ENCODE measurements at regions not wholly inside any gene's neighbourhood (a gene's known extent, or its start where the extent isn't known, plus 50 kb on each side); places are given as distances from the start of the nearest gene placed in this dataset.

GRCh38 chr11:23536907-23537306, 676.6 kb upstream of the CCDC179 start:
- no peaks in the 10 kb centered on the region for H3K27me3 Mint-ChIP-seq
- no peaks in the 10 kb centered on the region for H3K36me3 Mint-ChIP-seq (ENCODE audit: low read depth)
- TF ChIP-seq CTCF (IDR thresholded peaks at IDR 0.05), result no peak
- Histone ChIP-seq H3K4me3 (ENCODE audit: low read length) (no peak overlapping the region), H3K9me3 (ENCODE audit: control insufficient read depth in 1 of 2, insufficient read depth in 1 of 2, low read length in 2 of 2) (peaks cover 0 to 4% of the 10 kb centered on the region in 2 experiments), H3K36me3 (ENCODE audit: insufficient read depth, low read length) (no peaks in the 10 kb centered on the region), H3K27me3 (ENCODE audit: control insufficient read depth in 1 of 2, insufficient read depth in 2 of 2, low read length in 2 of 2) (no peaks in the 10 kb centered on the region), H3K27ac (ENCODE audit: low read depth in 1 of 2, low read length in 2 of 2) (no peak overlapping the region), H3K4me1 (ENCODE audit: insufficient read depth, low read length) (no peaks in the 10 kb centered on the region)
- POLR2A ChIA-PET, result no interaction called here
- H3K4me3 Mint-ChIP-seq, result no peak overlapping the region
- intact Hi-C loops (cut with DNase I, micrococcal nuclease), result no loop called here
- H3K9me3 Mint-ChIP-seq, result no peaks in the 10 kb centered on the region
- no peak for DNase-seq
- no peaks in the 10 kb centered on the region for H3K4me1 Mint-ChIP-seq (ENCODE audit: low read depth)
- no peak overlapping the region for H3K27ac Mint-ChIP-seq
- ATAC-seq (ENCODE audit: poor library complexity), result no peak
- CTCF ChIA-PET, result no interaction called here

- H3K4me3 ChIP-seq (ENCODE audit: low read length), result no peak overlapping the region
- Mint-ChIP-seq H3K36me3 (ENCODE audit: low read depth) (no peaks in the 10 kb centered on the region), H3K4me1 (ENCODE audit: low read depth) (no peaks in the 10 kb centered on the region), H3K27ac (no peak overlapping the region), H3K27me3 (no peaks in the 10 kb centered on the region), H3K4me3 (no peak overlapping the region), H3K9me3 (no peaks in the 10 kb centered on the region)
- peaks cover 0 to 4% of the 10 kb centered on the region in 2 experiments for H3K9me3 ChIP-seq (ENCODE audit: control insufficient read depth in 1 of 2, insufficient read depth in 1 of 2, low read length in 2 of 2)
- H3K36me3 ChIP-seq (ENCODE audit: insufficient read depth, low read length), result no peaks in the 10 kb centered on the region
- H3K27me3 ChIP-seq (ENCODE audit: control insufficient read depth in 1 of 2, insufficient read depth in 2 of 2, low read length in 2 of 2), result no peaks in the 10 kb centered on the region
- H3K27ac ChIP-seq (ENCODE audit: low read depth in 1 of 2, low read length in 2 of 2), result no peak overlapping the region
- ATAC-seq (ENCODE audit: poor library complexity), result no peak
- no peak for TF ChIP-seq CTCF (IDR thresholded peaks at IDR 0.05)
- ChIA-PET CTCF (interaction anchor here (0.7 kb wide), 1 partner anchor 13 kb away, joined by 4 read pairs; no protein-coding TSS in a partner anchor), POLR2A (no interaction called here)
- no peak for DNase-seq
- intact Hi-C loops (cut with DNase I, micrococcal nuclease), result no loop called here
- no peaks in the 10 kb centered on the region for H3K4me1 ChIP-seq (ENCODE audit: insufficient read depth, low read length)
These were observed 679.3 kb upstream of the CCDC179 start for GRCh38 chr11:23539556-23539955.

GRCh38 chr11:23540101-23540561, 679.9 kb upstream of the CCDC179 start:
- Histone ChIP-seq H3K27ac (ENCODE audit: low read depth in 1 of 2, low read length in 2 of 2) (no peak overlapping the region), H3K4me3 (ENCODE audit: low read length) (no peak overlapping the region), H3K36me3 (ENCODE audit: insufficient read depth, low read length) (no peaks in the 10 kb centered on the region), H3K27me3 (ENCODE audit: control insufficient read depth in 1 of 2, insufficient read depth in 2 of 2, low read length in 2 of 2) (no peaks in the 10 kb centered on the region), H3K9me3 (ENCODE audit: control insufficient read depth in 1 of 2, insufficient read depth in 1 of 2, low read length in 2 of 2) (peaks cover 0 to 4% of the 10 kb centered on the region in 2 experiments), H3K4me1 (ENCODE audit: insufficient read depth, low read length) (no peaks in the 10 kb centered on the region)
- TF ChIP-seq CTCF (IDR thresholded peaks at IDR 0.05), result no peak
- no peak overlapping the region for H3K27ac Mint-ChIP-seq
- no peaks in the 10 kb centered on the region for H3K9me3 Mint-ChIP-seq
- ChIA-PET POLR2A (no interaction called here), CTCF (interaction anchor here (0.7 kb wide), 1 partner anchor 14 kb away, joined by 4 read pairs; no protein-coding TSS in a partner anchor)
- ATAC-seq (ENCODE audit: poor library complexity) (no peak), DNase-seq (peak in 2 of 14 experiments; percentile 1 to 14)
- H3K27me3 Mint-ChIP-seq, result no peaks in the 10 kb centered on the region
- intact Hi-C loops (cut with DNase I, micrococcal nuclease), result no loop called here
- no peaks in the 10 kb centered on the region for H3K36me3 Mint-ChIP-seq (ENCODE audit: low read depth)
- H3K4me1 Mint-ChIP-seq (ENCODE audit: low read depth), result no peaks in the 10 kb centered on the region
- H3K4me3 Mint-ChIP-seq, result no peak overlapping the region
